HepG2 (cell line): ENCODE measurements at regions not wholly inside any gene's neighbourhood (a gene's known extent, or its start where the extent isn't known, plus 50 kb on each side); places are given as distances from the start of the nearest gene placed in this dataset.

ENCODE experiments used
- ATAC-seq: fragments of 200-7000 bp; cut with Tn5 transposase; 3 replicates; pipeline ENCODE4 v1.9.1; 2020; ENCODE audit warnings: mild to moderate bottlenecking, moderate library complexity
- BruUV-seq: library from RNA; stranded (reverse); fragments of 400-500 nt; replicated peaks from 2 replicates; lab custom pipeline; 2021; lab: Mats Ljungman, UMichigan
- CTCF ChIA-PET: fragments of 300-600 bp; formaldehyde crosslinking; extraction: SDS; loops from one replicate; lab custom pipeline; 2021; ENCODE audit warnings: low total read pairs, inconsistent platforms, low intra/inter-chr PET ratio; lab: Yijun Ruan, JAX
- POLR2A ChIA-PET: fragments of 350-600 bp; sonication (Branson Sonifier 250); formaldehyde crosslinking; loops from one replicate; lab custom pipeline; 2020; ENCODE audit warnings: antibody characterized with exemption, inconsistent platforms; lab: Yijun Ruan, JAX
- DNase-seq: peaks from one replicate; pipeline ENCODE4 v3.0.0-alpha.2; 2015; ENCODE audit warnings: low spot score
- FAIRE-seq: peaks from 3 replicates; lab custom pipeline; 2011; peaks lifted over from hg19 to GRCh38; lab: Jason Lieb, UNC
- H2AFZ ChIP-seq: one replicate; pipeline ENCODE4 v1.6.1; 2011; ENCODE audit warnings: low read length, inconsistent platforms
- H3K27ac ChIP-seq: fragments of 300-600 bp; 3 replicates; pipeline ENCODE4 v1.8.0; 2011; ENCODE audit warnings: mixed run types, mild to moderate bottlenecking, mixed read lengths, low read length, inconsistent platforms; ENCODE audit not compliant: insufficient read depth; ENCODE audit errors: extremely low read length
- H3K27me3 ChIP-seq, 2 experiments: fragments of 200-600 bp in 1 of 2; 2 replicates in 1 of 2; 3 replicates in 1 of 2; pipeline versions ENCODE4 v1.6.0 to v1.8.0; 2011; ENCODE audit warnings: low read length in 2 of 2, mild to moderate bottlenecking in 2 of 2, moderate library complexity in 2 of 2, inconsistent platforms in 1 of 2; ENCODE audit not compliant: insufficient read depth in 2 of 2, control insufficient read depth in 1 of 2
- H3K36me3 ChIP-seq, 2 experiments: fragments of 200-600 bp in 1 of 2; replicated peaks in 1 of 2; 2 replicates in 1 of 2; 3 replicates in 1 of 2; pipeline versions ENCODE4 v1.5.1 to v1.8.0; 2011; ENCODE audit warnings: low read length in 2 of 2, inconsistent platforms in 1 of 2; ENCODE audit not compliant: insufficient read depth in 2 of 2, control insufficient read depth in 1 of 2
- H3K4me1 ChIP-seq: 2 replicates; pipeline ENCODE4 v1.5.1; 2012; ENCODE audit warnings: low read length, inconsistent platforms; ENCODE audit not compliant: insufficient read depth
- H3K4me2 ChIP-seq: 2 replicates; pipeline ENCODE4 v1.6.0; 2011; ENCODE audit warnings: low read depth, low read length, inconsistent platforms
- H3K4me3 ChIP-seq, 3 experiments: fragments of 200-600 bp in 1 of 3; sonication (generic), shearing (Covaris generic) in 1 of 3; replicated peaks in 1 of 3; 2 replicates each; pipeline ENCODE4 v1.5.1; 2011 to 2016; ENCODE audit warnings: low read length in 3 of 3, inconsistent platforms in 2 of 3, low read depth in 2 of 3, mild to moderate bottlenecking in 2 of 3, control low read depth in 1 of 3, mixed read lengths in 1 of 3; ENCODE audit not compliant: insufficient read depth in 1 of 3
- H3K79me2 ChIP-seq: one replicate; pipeline ENCODE4 v1.6.1; 2011; ENCODE audit warnings: low read length, inconsistent platforms; ENCODE audit not compliant: insufficient read depth
- H3K9ac ChIP-seq: 2 replicates; pipeline ENCODE4 v1.6.0; 2011; ENCODE audit warnings: mild to moderate bottlenecking, low read depth, low read length, inconsistent platforms; ENCODE audit not compliant: insufficient read depth
- H3K9me3 ChIP-seq: 2 replicates; pipeline ENCODE4 v1.5.1; 2012; ENCODE audit warnings: mild to moderate bottlenecking, low read length
- H4K20me1 ChIP-seq: 2 replicates; pipeline ENCODE4 v1.6.0; 2011; ENCODE audit warnings: inconsistent platforms, mild to moderate bottlenecking, low read length, moderate library complexity; ENCODE audit not compliant: insufficient read depth
- GPN1 ChIP-seq: sonication (generic); formaldehyde crosslinking; IDR thresholded peaks from 2 replicates; pipeline ENCODE4 v1.5.1; 2020; ENCODE audit warnings: missing genetic modification reagents, borderline replicate concordance
- IKZF5 ChIP-seq: IDR thresholded peaks from 2 replicates; pipeline ENCODE4 v1.6.1; 2018; ENCODE audit warnings: missing genetic modification reagents, mild to moderate bottlenecking, missing compliant biosample characterization
- IRF1 ChIP-seq: sonication (generic); formaldehyde crosslinking; IDR thresholded peaks from 2 replicates; pipeline ENCODE4 v1.4.0; 2020; ENCODE audit warnings: low read depth, mild to moderate bottlenecking, missing genetic modification reagents
- MBD4 ChIP-seq: IDR thresholded peaks from 2 replicates; pipeline ENCODE4 v1.6.1; 2012; ENCODE audit warnings: low read length, inconsistent platforms, borderline replicate concordance
- MIER2 ChIP-seq: IDR thresholded peaks from 2 replicates; pipeline ENCODE4 v1.6.1; 2016; ENCODE audit warnings: missing biosample characterization, missing genetic modification reagents
- MIXL1 ChIP-seq: IDR thresholded peaks from 2 replicates; pipeline ENCODE4 v1.6.1; 2016
- MXD4 ChIP-seq: IDR thresholded peaks from 2 replicates; pipeline ENCODE4 v1.6.1; 2016; ENCODE audit warnings: mild to moderate bottlenecking, missing biosample characterization, missing genetic modification reagents
- PCBP2 ChIP-seq: fragments of 200-400 bp; formaldehyde crosslinking; optimal IDR thresholded peaks from 2 replicates; pipeline ENCODE3; 2018; ENCODE audit warnings: low read length, low read depth; ENCODE audit not compliant: poor library complexity, severe bottlenecking
- REL ChIP-seq: sonication (generic); formaldehyde crosslinking; conservative IDR thresholded peaks from 2 replicates; pipeline ENCODE4 v1.8.0; 2022; ENCODE audit warnings: mild to moderate bottlenecking, missing genetic modification reagents, moderate library complexity
- TMF1 ChIP-seq: sonication (generic); formaldehyde crosslinking; IDR thresholded peaks from 2 replicates; pipeline ENCODE4 v1.8.1; 2022; ENCODE audit warnings: low read depth, missing genetic modification reagents
- ZBED4 ChIP-seq: sonication (generic); formaldehyde crosslinking; IDR thresholded peaks from 2 replicates; pipeline ENCODE4 v1.4.0; 2020; ENCODE audit warnings: missing genetic modification reagents, borderline replicate concordance
- ZNF513 ChIP-seq: sonication (generic); formaldehyde crosslinking; conservative IDR thresholded peaks from 2 replicates; pipeline ENCODE4 v1.5.0; 2020; ENCODE audit warnings: missing genetic modification reagents
- ZNF558 ChIP-seq: sonication (generic); formaldehyde crosslinking; IDR thresholded peaks from 2 replicates; pipeline ENCODE4 v1.9.0; 2022; ENCODE audit warnings: mild to moderate bottlenecking, missing genetic modification reagents, borderline replicate concordance
- ZNF883 ChIP-seq: sonication (generic); formaldehyde crosslinking; IDR thresholded peaks from 2 replicates; pipeline ENCODE4 v1.5.1; 2020; ENCODE audit warnings: mild to moderate bottlenecking, missing genetic modification reagents; ENCODE audit errors: not compliant biosample characterization
- WGBS: methylation state at CpG from one replicate; pipeline ENCODE4 v1.1.6; 2017; ENCODE audit warnings: low lambda C conversion rate; 5-methylcytosine and 5-hydroxymethylcytosine counted together
- in situ Hi-C: cut with HindIII; loops from 2 replicates; pipeline ENCODE4 v1.10.0; 2017; ENCODE audit warnings: low pct_unique_long_range_greater_than_20kb; ENCODE audit not compliant: extremely low pct_ligation_motif_present
- intact Hi-C: fragments of 100-400 bp; cut with micrococcal nuclease; formaldehyde crosslinking; loops from one replicate; pipeline ENCODE4 v1.10.0; 2022; ENCODE audit not compliant: unreplicated experiment

GRCh38 chr10:108852211-108852610 lies 1071.1 kb downstream of the XPNPEP1 start (continued):
- no peak for TF ChIP-seq ZBED4 (CRISPR knock-in tag)
- no peak for TF ChIP-seq REL (CRISPR knock-in tag)
- no peak for TF ChIP-seq PCBP2

- Histone ChIP-seq H3K9me3 (peaks cover 51% of the 10 kb centered on the region), H3K36me3 (no peaks in the 10 kb centered on the region), H3K79me2 (no peaks in the 10 kb centered on the region), H3K4me1 (no peaks in the 10 kb centered on the region), H3K27ac (no peak overlapping the region), H3K4me2 (no peak overlapping the region), H3K9ac (no peak overlapping the region), H3K27me3 (no peaks in the 10 kb centered on the region), H3K4me3 (no peak overlapping the region), H4K20me1 (no peaks in the 10 kb centered on the region), H2AFZ (no peak overlapping the region)
- in situ Hi-C loops, result no loop called here
- ChIA-PET CTCF (no interaction called here), POLR2A (no interaction called here)
- intact Hi-C loops, result no loop called here
- 0% methylated on average over 1 of the region's 1 CpG for WGBS
- FAIRE-seq, result no peak
- ATAC-seq, result no peak
- no peak for DNase-seq
- BruUV-seq, result no TSS peak
- TF ChIP-seq GPN1, result no peak
- TF ChIP-seq MIER2 (CRISPR knock-in tag), result no peak
- TF ChIP-seq MXD4 (CRISPR knock-in tag), result no peak
- TF ChIP-seq IRF1, result no peak
- no peak for TF ChIP-seq ZNF513 (CRISPR knock-in tag)
- no peak for TF ChIP-seq MBD4
- no peak for TF ChIP-seq ZNF883
- no peak for TF ChIP-seq MIXL1
- TF ChIP-seq IKZF5 (CRISPR knock-in tag), result no peak
- no peak for TF ChIP-seq TMF1 (CRISPR knock-in tag)
- TF ChIP-seq ZNF558 (CRISPR knock-in tag), result no peak
Measured at GRCh38 chr10:108850138-108850854, 1073.0 kb downstream of the XPNPEP1 start.
